SU-DHL-6 (cell line): ENCODE measurements at regions not wholly inside any gene's neighbourhood (a gene's known extent, or its start where the extent isn't known, plus 50 kb on each side); places are given as distances from the start of the nearest gene placed in this dataset.

Experiments
- CTCF ChIP-seq: fragments of 200-600 bp; sonication (generic); IDR thresholded peaks from one replicate; pipeline ENCODE4 v1.5.1; 2017; ENCODE audit warnings: antibody characterized with exemption, mild to moderate bottlenecking, low read length, moderate library complexity; ENCODE audit not compliant: insufficient read depth, poor library complexity, severe bottlenecking
- EZH2phosphoT487 ChIP-seq: fragments of 200-600 bp; sonication (generic), shearing (Covaris generic); conservative IDR thresholded peaks from 2 replicates; pipeline ENCODE4 v1.6.1; 2018; ENCODE audit warnings: mild to moderate bottlenecking, antibody characterized with exemption, low read length, moderate library complexity, mixed read lengths

- TF ChIP-seq CTCF: no peak
- TF ChIP-seq EZH2phosphoT487: no peak
Measured at GRCh38 chr12:131418121-131418520, 292.8 kb upstream of the SFSWAP start.
